ENCODE measurements at regions not wholly inside any gene's neighbourhood (a gene's known extent, or its start where the extent isn't known, plus 50 kb on each side); places are given as distances from the start of the nearest gene placed in this dataset.

GRCh38 chr10:42111076-42111475 is 527.3 kb downstream of the ZNF33B start:
- no peaks in the 10 kb centered on the region for H3K9me2 ChIP-seq (ENCODE audit: low read depth, low read length)
- no peaks in the 10 kb centered on the region for H3F3A ChIP-seq (ENCODE audit: insufficient read depth, low read length)
- TF ChIP-seq EZH2 (IDR thresholded peaks at IDR 0.05; ENCODE audit: borderline replicate concordance, low read length) (no peak), CTCF (IDR thresholded peaks at IDR 0.05; ENCODE audit: low read length) (no peak)

More at GRCh38 chr10:42111076-42111475, 527.3 kb downstream of the ZNF33B start:
- Histone ChIP-seq H3K4me1 (ENCODE audit: insufficient read depth, low read length, severe bottlenecking) (no peaks in the 10 kb centered on the region), H3K79me2 (ENCODE audit: insufficient read depth, low read length) (no peaks in the 10 kb centered on the region), H3K36me3 (ENCODE audit: insufficient read depth, low read length) (no peaks in the 10 kb centered on the region), H3K27me3 (ENCODE audit: insufficient read depth, low read length) (no peaks in the 10 kb centered on the region), H3K9me3 (ENCODE audit: low read length) (no peaks in the 10 kb centered on the region), H3K4me3 (ENCODE audit: low read depth, low read length, poor library complexity, severe bottlenecking) (no peak overlapping the region), H4K20me1 (ENCODE audit: insufficient read depth, low read length) (no peaks in the 10 kb centered on the region), H3K4me2 (ENCODE audit: low read length) (no peak overlapping the region), H3K27ac (ENCODE audit: low read depth, low read length, poor library complexity, severe bottlenecking) (no peak overlapping the region), H2AFZ (ENCODE audit: low read length) (no peak overlapping the region), H3K9ac (ENCODE audit: low read length) (no peak overlapping the region)

Data from OCI-LY1 (cell line).